ENCODE measurements at regions not wholly inside any gene's neighbourhood (a gene's known extent, or its start where the extent isn't known, plus 50 kb on each side); places are given as distances from the start of the nearest gene placed in this dataset.
"Not testable (repeated sequence)": the region's sequence is repeated elsewhere in the genome, so short reads cannot be mapped to it uniquely, and the experiment has no call there.

GRCh38 chr14:46147452-46147851 lies 504.1 kb downstream of the RPL10L start:
- no peak overlapping the region for H3K9ac ChIP-seq (ENCODE audit: low read depth, low read length)
- H3K27ac ChIP-seq (ENCODE audit: low read length), result no peak overlapping the region
- no peaks in the 10 kb centered on the region for H3K9me3 ChIP-seq (ENCODE audit: insufficient read depth, low read depth, low read length)
- no peaks in the 10 kb centered on the region for H3K4me1 ChIP-seq (ENCODE audit: insufficient read depth, low read length)
- no peak overlapping the region for H3K4me3 ChIP-seq (ENCODE audit: low read length)
- H3K27me3 ChIP-seq (ENCODE audit: insufficient read depth, low read length), result no peaks in the 10 kb centered on the region
- no peaks in the 10 kb centered on the region for H3K36me3 ChIP-seq (ENCODE audit: insufficient read depth, low read depth, low read length)

DNA sequence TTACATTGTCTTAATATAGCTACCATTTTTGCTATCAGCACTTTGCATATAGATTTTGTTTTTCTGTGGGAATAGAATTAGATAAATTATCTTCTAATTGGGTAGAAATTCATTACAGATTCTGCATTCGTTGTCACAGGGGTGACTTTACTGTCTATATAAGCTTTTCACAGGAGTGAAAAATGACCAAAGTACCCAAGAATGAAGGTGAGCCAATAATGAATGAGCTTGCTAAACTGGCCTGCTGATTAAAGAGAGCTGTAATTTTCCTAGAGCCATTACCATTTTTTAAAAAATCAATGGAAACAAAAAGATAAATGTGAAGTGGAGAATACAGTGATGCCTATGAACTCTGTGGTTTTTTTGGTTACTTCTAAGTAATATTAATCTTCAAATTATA lies 504.6 kb downstream of the RPL10L start:
- no peaks in the 10 kb centered on the region for H3K36me3 ChIP-seq (ENCODE audit: insufficient read depth, low read depth, low read length)
- no peaks in the 10 kb centered on the region for H3K27me3 ChIP-seq (ENCODE audit: insufficient read depth, low read length)
- H3K27ac ChIP-seq (ENCODE audit: low read length), result no peak overlapping the region
- no peaks in the 10 kb centered on the region for H3K9me3 ChIP-seq (ENCODE audit: insufficient read depth, low read depth, low read length)
- no peak overlapping the region for H3K4me3 ChIP-seq (ENCODE audit: low read length)
- no peak overlapping the region for H3K9ac ChIP-seq (ENCODE audit: low read depth, low read length)
- no peaks in the 10 kb centered on the region for H3K4me1 ChIP-seq (ENCODE audit: insufficient read depth, low read length)

DNA sequence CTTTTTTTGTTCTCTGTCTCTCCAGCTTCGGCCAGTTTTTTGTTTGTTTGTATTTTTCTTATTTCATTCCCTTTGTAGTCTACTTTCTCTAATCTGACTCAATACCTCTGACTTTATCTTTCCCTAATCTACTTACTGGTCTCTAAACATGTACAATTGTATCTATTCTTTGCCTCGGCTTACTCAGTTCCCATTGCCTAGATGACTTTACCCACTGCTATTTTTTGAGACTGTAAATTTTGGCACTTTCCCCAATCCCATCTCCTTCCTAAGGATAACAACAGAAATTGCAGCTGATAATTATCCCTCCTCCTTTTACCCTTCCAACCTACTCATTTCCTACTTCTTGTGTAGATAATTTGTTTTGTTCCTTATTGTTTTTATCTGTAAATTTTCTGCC lies 511.1 kb downstream of the RPL10L start:
- no peaks in the 10 kb centered on the region for H3K36me3 ChIP-seq (ENCODE audit: insufficient read depth, low read depth, low read length)
- no peaks in the 10 kb centered on the region for H3K9me3 ChIP-seq (ENCODE audit: insufficient read depth, low read depth, low read length)
- no peak overlapping the region for H3K9ac ChIP-seq (ENCODE audit: low read depth, low read length)
- H3K27me3 ChIP-seq (ENCODE audit: insufficient read depth, low read length), result no peaks in the 10 kb centered on the region
- no peaks in the 10 kb centered on the region for H3K4me1 ChIP-seq (ENCODE audit: insufficient read depth, low read length)
- H3K4me3 ChIP-seq (ENCODE audit: low read length), result no peak overlapping the region
- no peak overlapping the region for H3K27ac ChIP-seq (ENCODE audit: low read length)

DNA sequence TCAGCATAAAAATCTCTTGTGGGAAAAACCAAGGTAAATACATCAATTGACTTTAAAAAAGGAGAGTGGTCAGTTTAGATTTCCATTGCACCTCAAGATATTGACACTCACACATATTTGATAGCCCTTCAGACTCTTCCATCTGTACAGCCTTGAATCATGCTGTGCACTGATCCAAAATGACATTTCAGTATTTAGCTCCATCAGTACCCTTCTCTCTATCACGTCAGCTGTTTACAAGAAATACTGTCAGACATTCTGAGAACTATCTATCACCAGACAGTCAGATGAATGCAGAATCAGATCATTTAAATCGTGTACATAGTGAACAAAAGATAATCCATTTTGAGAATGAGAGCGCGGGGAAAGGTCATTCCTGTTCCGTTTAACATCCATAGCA lies 511.9 kb downstream of the RPL10L start:
- no peaks in the 10 kb centered on the region for H3K9me3 ChIP-seq (ENCODE audit: insufficient read depth, low read depth, low read length)
- H3K4me3 ChIP-seq (ENCODE audit: low read length), result no peak overlapping the region

GRCh38 chr14:46137786-46138185 lies 513.8 kb downstream of the RPL10L start:
- H3K4me1 ChIP-seq (ENCODE audit: insufficient read depth, low read length), result no peaks in the 10 kb centered on the region
- no peaks in the 10 kb centered on the region for H3K27me3 ChIP-seq (ENCODE audit: insufficient read depth, low read length)
- no peak overlapping the region for H3K4me3 ChIP-seq (ENCODE audit: low read length)
- H3K27ac ChIP-seq (ENCODE audit: low read length), result no peak overlapping the region
- H3K36me3 ChIP-seq (ENCODE audit: insufficient read depth, low read depth, low read length), result no peaks in the 10 kb centered on the region
- no peaks in the 10 kb centered on the region for H3K9me3 ChIP-seq (ENCODE audit: insufficient read depth, low read depth, low read length)
- H3K9ac ChIP-seq (ENCODE audit: low read depth, low read length), result no peak overlapping the region

More for the DNA sequence above, 511.9 kb downstream of the RPL10L start:
- no peak overlapping the region for H3K9ac ChIP-seq (ENCODE audit: low read depth, low read length)
- H3K27ac ChIP-seq (ENCODE audit: low read length), result no peak overlapping the region
- no peaks in the 10 kb centered on the region for H3K4me1 ChIP-seq (ENCODE audit: insufficient read depth, low read length)
- no peaks in the 10 kb centered on the region for H3K27me3 ChIP-seq (ENCODE audit: insufficient read depth, low read length)
- no peaks in the 10 kb centered on the region for H3K36me3 ChIP-seq (ENCODE audit: insufficient read depth, low read depth, low read length)

DNA sequence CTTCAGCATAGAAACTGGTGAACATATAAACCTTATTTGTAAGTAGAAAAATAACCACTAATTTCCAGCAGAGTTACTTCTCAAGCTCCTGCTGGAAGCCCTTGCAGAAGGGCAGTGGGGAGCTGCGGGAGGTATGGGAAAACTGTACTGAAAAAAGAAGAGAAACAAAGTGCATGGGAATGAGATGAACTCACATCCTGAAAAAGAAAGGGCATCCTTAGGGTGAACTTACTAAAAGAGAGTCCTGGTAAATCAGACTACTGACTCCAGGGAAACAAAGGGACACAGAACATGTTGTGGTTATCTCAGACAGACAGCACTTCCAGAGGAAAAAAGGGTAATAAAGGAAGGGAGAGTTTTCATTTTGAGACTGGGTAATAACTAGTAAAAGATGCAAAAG lies 515.1 kb downstream of the RPL10L start:
- no peaks in the 10 kb centered on the region for H3K9me3 ChIP-seq (ENCODE audit: insufficient read depth, low read depth, low read length)
- no peak overlapping the region for H3K27ac ChIP-seq (ENCODE audit: low read length)
- H3K27me3 ChIP-seq (ENCODE audit: insufficient read depth, low read length), result no peaks in the 10 kb centered on the region
- H3K4me3 ChIP-seq (ENCODE audit: low read length), result no peak overlapping the region
- no peaks in the 10 kb centered on the region for H3K36me3 ChIP-seq (ENCODE audit: insufficient read depth, low read depth, low read length)
- H3K9ac ChIP-seq (ENCODE audit: low read depth, low read length), result no peak overlapping the region
- no peaks in the 10 kb centered on the region for H3K4me1 ChIP-seq (ENCODE audit: insufficient read depth, low read length)

DNA sequence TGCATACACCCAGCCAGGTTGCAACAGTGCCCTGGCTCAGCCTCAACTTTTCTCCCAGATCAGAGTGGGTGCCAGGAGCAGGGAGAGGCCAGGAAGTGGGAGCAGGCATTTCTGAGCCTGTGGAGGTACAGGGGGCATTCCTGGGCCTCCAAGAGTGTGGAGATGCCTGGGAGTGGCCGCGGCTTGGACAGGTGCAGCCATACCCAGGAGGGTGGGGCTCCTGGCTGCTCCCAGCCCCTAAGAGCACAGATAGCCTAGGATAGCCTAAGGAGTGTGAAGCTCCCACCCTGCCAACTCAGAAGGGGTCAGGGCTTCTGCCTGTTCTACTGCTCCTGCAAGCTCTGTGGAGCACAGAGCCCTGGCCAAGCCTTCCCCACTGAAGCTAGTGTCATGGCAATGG lies 543.4 kb downstream of the RPL10L start:
- Histone ChIP-seq H3K27me3 (ENCODE audit: insufficient read depth, low read length) (no peaks in the 10 kb centered on the region), H3K4me3 (ENCODE audit: low read length) (no peak overlapping the region), H3K9ac (ENCODE audit: low read depth, low read length) (no peak overlapping the region), H3K27ac (ENCODE audit: low read length) (no peak overlapping the region), H3K36me3 (ENCODE audit: insufficient read depth, low read depth, low read length) (no peaks in the 10 kb centered on the region), H3K4me1 (ENCODE audit: insufficient read depth, low read length) (no peaks in the 10 kb centered on the region), H3K9me3 (ENCODE audit: insufficient read depth, low read depth, low read length) (peaks cover 46% of the 10 kb centered on the region)

- not testable (repeated sequence) for H3K9me3 ChIP-seq (ENCODE audit: insufficient read depth, low read depth, low read length); H3K9ac ChIP-seq (ENCODE audit: low read depth, low read length); H3K27ac ChIP-seq (ENCODE audit: low read length); H3K27me3 ChIP-seq (ENCODE audit: insufficient read depth, low read length); H3K4me1 ChIP-seq (ENCODE audit: insufficient read depth, low read length); H3K4me3 ChIP-seq (ENCODE audit: low read length); H3K36me3 ChIP-seq (ENCODE audit: insufficient read depth, low read depth, low read length)
These were observed 550.7 kb downstream of the RPL10L start for GRCh38 chr14:46100901-46101300.

GRCh38 chr14:46091819-46092218 lies 559.8 kb downstream of the RPL10L start:
- no peaks in the 10 kb centered on the region for H3K27me3 ChIP-seq (ENCODE audit: insufficient read depth, low read length)
- H3K27ac ChIP-seq (ENCODE audit: low read length), result no peak overlapping the region
- H3K9me3 ChIP-seq (ENCODE audit: insufficient read depth, low read depth, low read length), result no peaks in the 10 kb centered on the region
- H3K36me3 ChIP-seq (ENCODE audit: insufficient read depth, low read depth, low read length), result no peaks in the 10 kb centered on the region
- H3K9ac ChIP-seq (ENCODE audit: low read depth, low read length), result no peak overlapping the region
- no peaks in the 10 kb centered on the region for H3K4me1 ChIP-seq (ENCODE audit: insufficient read depth, low read length)
- no peak overlapping the region for H3K4me3 ChIP-seq (ENCODE audit: low read length)

GRCh38 chr14:46087604-46088003 lies 564.0 kb downstream of the RPL10L start:
- no peak overlapping the region for H3K9ac ChIP-seq (ENCODE audit: low read depth, low read length)
- no peak overlapping the region for H3K4me3 ChIP-seq (ENCODE audit: low read length)
- no peaks in the 10 kb centered on the region for H3K36me3 ChIP-seq (ENCODE audit: insufficient read depth, low read depth, low read length)
- H3K9me3 ChIP-seq (ENCODE audit: insufficient read depth, low read depth, low read length), result no peaks in the 10 kb centered on the region
- no peaks in the 10 kb centered on the region for H3K4me1 ChIP-seq (ENCODE audit: insufficient read depth, low read length)
- H3K27ac ChIP-seq (ENCODE audit: low read length), result no peak overlapping the region
- no peaks in the 10 kb centered on the region for H3K27me3 ChIP-seq (ENCODE audit: insufficient read depth, low read length)

- no peaks in the 10 kb centered on the region for H3K9me3 ChIP-seq (ENCODE audit: insufficient read depth, low read depth, low read length)
- H3K27ac ChIP-seq (ENCODE audit: low read length), result no peak overlapping the region
- no peak overlapping the region for H3K4me3 ChIP-seq (ENCODE audit: low read length)
- H3K36me3 ChIP-seq (ENCODE audit: insufficient read depth, low read depth, low read length), result no peaks in the 10 kb centered on the region
- H3K4me1 ChIP-seq (ENCODE audit: insufficient read depth, low read length), result no peaks in the 10 kb centered on the region
- no peaks in the 10 kb centered on the region for H3K27me3 ChIP-seq (ENCODE audit: insufficient read depth, low read length)
- no peak overlapping the region for H3K9ac ChIP-seq (ENCODE audit: low read depth, low read length)
These were observed 577.5 kb downstream of the RPL10L start for GRCh38 chr14:46074061-46074460.

DNA sequence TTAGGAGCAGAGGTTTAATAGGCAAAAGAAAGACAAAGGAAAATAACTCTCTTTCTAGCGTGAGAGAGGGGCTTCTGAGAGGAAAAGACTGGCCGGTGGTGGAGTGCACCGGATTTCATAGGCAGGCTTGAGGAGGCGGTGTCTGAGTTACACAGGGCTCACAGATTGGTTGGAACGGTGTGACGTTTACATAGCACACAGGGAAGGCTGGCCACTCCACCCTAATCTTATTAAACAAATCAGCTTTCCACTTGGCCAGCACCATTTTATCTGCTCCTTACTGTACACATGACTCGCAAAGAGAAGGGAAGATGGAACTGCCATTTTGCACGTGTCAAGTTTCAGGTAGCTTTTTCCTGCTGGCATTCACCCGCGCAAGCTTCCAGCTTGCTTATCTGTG lies 587.7 kb downstream of the RPL10L start:
- no peaks in the 10 kb centered on the region for H3K27me3 ChIP-seq (ENCODE audit: insufficient read depth, low read length)
- H3K9me3 ChIP-seq (ENCODE audit: insufficient read depth, low read depth, low read length), result no peaks in the 10 kb centered on the region
- no peaks in the 10 kb centered on the region for H3K36me3 ChIP-seq (ENCODE audit: insufficient read depth, low read depth, low read length)
- no peaks in the 10 kb centered on the region for H3K4me1 ChIP-seq (ENCODE audit: insufficient read depth, low read length)
- H3K9ac ChIP-seq (ENCODE audit: low read depth, low read length), result no peak overlapping the region
- H3K27ac ChIP-seq (ENCODE audit: low read length), result no peak overlapping the region
- H3K4me3 ChIP-seq (ENCODE audit: low read length), result no peak overlapping the region

DNA sequence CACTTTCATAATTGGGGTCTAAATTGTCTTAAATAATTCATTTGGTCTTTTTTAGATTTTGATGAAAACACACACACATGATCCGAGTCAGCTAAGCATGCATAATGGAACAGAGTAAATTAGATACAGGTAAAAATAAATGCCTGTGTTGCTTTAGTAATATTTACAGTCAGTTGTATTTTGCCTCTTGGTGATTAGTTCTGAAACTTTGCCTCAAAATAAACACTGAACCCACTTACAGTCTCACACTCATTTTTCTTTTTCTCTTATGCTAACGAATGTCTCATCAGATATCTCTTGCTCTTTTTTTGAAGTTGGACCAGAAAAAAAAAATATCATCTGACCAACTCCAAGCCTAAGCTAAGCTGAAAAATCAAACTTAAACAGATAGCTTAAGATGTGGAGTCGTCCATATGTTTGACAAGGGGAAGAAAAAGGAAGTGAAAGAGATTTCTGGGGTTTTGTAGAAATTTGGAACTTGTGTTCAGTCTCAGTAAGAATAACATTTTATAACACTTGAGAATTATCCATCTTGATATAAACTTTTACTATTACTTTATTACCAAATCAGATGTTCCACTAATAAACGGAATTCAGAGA lies 592.5 kb downstream of the RPL10L start:
- no peak overlapping the region for H3K9ac ChIP-seq (ENCODE audit: low read depth, low read length)
- no peaks in the 10 kb centered on the region for H3K27me3 ChIP-seq (ENCODE audit: insufficient read depth, low read length)
- H3K27ac ChIP-seq (ENCODE audit: low read length), result no peak overlapping the region
- no peak overlapping the region for H3K4me3 ChIP-seq (ENCODE audit: low read length)
- no peaks in the 10 kb centered on the region for H3K36me3 ChIP-seq (ENCODE audit: insufficient read depth, low read depth, low read length)
- H3K9me3 ChIP-seq (ENCODE audit: insufficient read depth, low read depth, low read length), result no peaks in the 10 kb centered on the region
- no peaks in the 10 kb centered on the region for H3K4me1 ChIP-seq (ENCODE audit: insufficient read depth, low read length)

Data from iPS-20b (cell line).